ENCODE measurements at regions not wholly inside any gene's neighbourhood (a gene's known extent, or its start where the extent isn't known, plus 50 kb on each side); places are given as distances from the start of the nearest gene placed in this dataset.

GRCh38 chr2:160612266-160612856, 118.8 kb upstream of the RBMS1 start:
- TF ChIP-seq CTCF (IDR thresholded peaks at IDR 0.05; ENCODE audit: low read length) (no peak), EZH2 (IDR thresholded peaks at IDR 0.05; ENCODE audit: borderline replicate concordance, low read length) (no peak)
